Testis (tissue), 2 donors: ENCODE measurements at regions not wholly inside any gene's neighbourhood (a gene's known extent, or its start where the extent isn't known, plus 50 kb on each side); places are given as distances from the start of the nearest gene placed in this dataset.

ENCODE experiments used
- DNase-seq: peaks from one replicate; pipeline ENCODE4 v3.0.0-alpha.2; 2019
- H3K27ac ChIP-seq, 2 donors: fragments of 200-600 bp; sonication (generic); one replicate each; pipeline ENCODE4 v1.5.1; 2019
- H3K27me3 ChIP-seq: fragments of 200-600 bp; sonication (generic); one replicate; pipeline ENCODE4 v1.5.1; 2019
- H3K36me3 ChIP-seq: fragments of 200-600 bp; sonication (generic); one replicate; pipeline ENCODE4 v1.5.1; 2017; ENCODE audit warnings: low read depth; ENCODE audit errors: missing control alignments
- H3K4me1 ChIP-seq: fragments of 200-600 bp; sonication (generic); one replicate; pipeline ENCODE4 v1.5.1; 2019
- H3K4me3 ChIP-seq, 2 donors: fragments of 200-600 bp; sonication (generic); one replicate each; pipeline ENCODE4 v1.5.1; 2017 to 2019
- H3K9me3 ChIP-seq: fragments of 200-600 bp; sonication (generic); one replicate; pipeline ENCODE4 v1.5.1; 2017
- POLR2A ChIP-seq: fragments of 450-650 bp; IDR thresholded peaks from one replicate; pipeline ENCODE4 v1.6.1; 2017; ENCODE audit warnings: antibody characterized with exemption, mild to moderate bottlenecking, moderate library complexity
- WGBS, 2 donors: methylation state at CpG; one replicate each; pipeline ENCODE4 v1.1.5; 2018; 5-methylcytosine and 5-hydroxymethylcytosine counted together
- intact Hi-C: fragments of 100-400 bp; cut with DNase I; formaldehyde crosslinking; loops from one replicate; pipeline ENCODE4 v1.15.1; 2023; ENCODE audit warnings: low total_unique reads
- TF ChIP-seq, protein P1 (sequence below), 3 experiments: fragments of 450-650 bp in 2 of 3; fragments of 200-600 bp in 1 of 3; sonication (generic) in 1 of 3; IDR thresholded peaks; one replicate each; pipeline ENCODE4 v1.5.1; 2016 to 2019; ENCODE audit warnings: antibody characterized with exemption in 3 of 3, mild to moderate bottlenecking in 2 of 3, moderate library complexity in 1 of 3

GRCh38 chr2:30346471-30347169 is 100.4 kb upstream of the LCLAT1 start:
- peak overlapping the region in 1 of 2 donors; percentile 52 for H3K27ac ChIP-seq
- DNase-seq, result peak; percentile 62

DNA sequence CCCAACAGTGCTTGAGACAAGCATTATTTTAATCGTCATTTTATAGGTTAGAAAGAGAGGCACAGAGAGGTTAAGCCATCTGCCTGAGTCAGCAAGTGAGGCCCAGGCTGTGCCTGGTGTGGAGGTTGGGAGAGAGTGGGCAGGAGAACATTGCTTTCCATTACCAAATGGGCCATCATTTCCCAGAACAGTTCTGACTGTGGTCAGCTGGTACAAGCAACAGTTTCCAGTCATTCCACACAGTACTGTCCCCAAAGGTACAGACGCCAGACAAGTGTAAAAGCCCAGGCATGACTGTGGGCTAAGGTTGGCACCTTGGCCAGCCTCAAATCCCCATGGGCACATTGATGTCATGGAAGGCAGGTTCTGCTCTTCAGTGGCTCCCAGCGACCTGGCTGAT is 98.2 kb upstream of the LCLAT1 start:
- Histone ChIP-seq H3K4me3 (no peak overlapping the region), H3K4me1 (no peaks in the 10 kb centered on the region), H3K36me3 (no peaks in the 10 kb centered on the region), H3K9me3 (no peaks in the 10 kb centered on the region), H3K27me3 (no peaks in the 10 kb centered on the region), H3K27ac (no peak overlapping the region)
- intact Hi-C loops, result no loop called here
- TF ChIP-seq POLR2A, result no peak
- TF ChIP-seq, protein P1, sequence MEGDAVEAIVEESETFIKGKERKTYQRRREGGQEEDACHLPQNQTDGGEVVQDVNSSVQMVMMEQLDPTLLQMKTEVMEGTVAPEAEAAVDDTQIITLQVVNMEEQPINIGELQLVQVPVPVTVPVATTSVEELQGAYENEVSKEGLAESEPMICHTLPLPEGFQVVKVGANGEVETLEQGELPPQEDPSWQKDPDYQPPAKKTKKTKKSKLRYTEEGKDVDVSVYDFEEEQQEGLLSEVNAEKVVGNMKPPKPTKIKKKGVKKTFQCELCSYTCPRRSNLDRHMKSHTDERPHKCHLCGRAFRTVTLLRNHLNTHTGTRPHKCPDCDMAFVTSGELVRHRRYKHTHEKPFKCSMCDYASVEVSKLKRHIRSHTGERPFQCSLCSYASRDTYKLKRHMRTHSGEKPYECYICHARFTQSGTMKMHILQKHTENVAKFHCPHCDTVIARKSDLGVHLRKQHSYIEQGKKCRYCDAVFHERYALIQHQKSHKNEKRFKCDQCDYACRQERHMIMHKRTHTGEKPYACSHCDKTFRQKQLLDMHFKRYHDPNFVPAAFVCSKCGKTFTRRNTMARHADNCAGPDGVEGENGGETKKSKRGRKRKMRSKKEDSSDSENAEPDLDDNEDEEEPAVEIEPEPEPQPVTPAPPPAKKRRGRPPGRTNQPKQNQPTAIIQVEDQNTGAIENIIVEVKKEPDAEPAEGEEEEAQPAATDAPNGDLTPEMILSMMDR (IDR thresholded peaks at IDR 0.05), result no peak
- WGBS, 2 donors, result 91 to 94% methylated on average over 3 of the region's 3 CpGs
- DNase-seq, result no peak

More at GRCh38 chr2:30346471-30347169, 100.4 kb upstream of the LCLAT1 start:
- 21 to 35% methylated on average over 21 of the region's 21 CpGs for WGBS, 2 donors
- H3K36me3 ChIP-seq, result no peaks in the 10 kb centered on the region
- H3K9me3 ChIP-seq, result no peaks in the 10 kb centered on the region
- no peaks in the 10 kb centered on the region for H3K4me1 ChIP-seq
- TF ChIP-seq, protein P1 (IDR thresholded peaks at IDR 0.05), result no peak
- no peak for TF ChIP-seq POLR2A
- no peaks in the 10 kb centered on the region for H3K27me3 ChIP-seq
- intact Hi-C loops, result no loop called here
- H3K4me3 ChIP-seq, result peak overlapping the region in 1 of 2 donors; percentile 20

- H3K4me3 ChIP-seq, result no peak overlapping the region
- TF ChIP-seq, protein P1 (IDR thresholded peaks at IDR 0.05), result no peak
- no peak overlapping the region for H3K27ac ChIP-seq
- no peaks in the 10 kb centered on the region for H3K36me3 ChIP-seq
- WGBS, 2 donors, result 76 to 79% methylated on average over 7 of the region's 7 CpGs
- H3K4me1 ChIP-seq, result no peaks in the 10 kb centered on the region
- no peaks in the 10 kb centered on the region for H3K9me3 ChIP-seq
- DNase-seq, result no peak
- H3K27me3 ChIP-seq, result no peaks in the 10 kb centered on the region
- intact Hi-C loops, result no loop called here
Observed at GRCh38 chr2:30349691-30350090, 97.4 kb upstream of the LCLAT1 start.

DNA sequence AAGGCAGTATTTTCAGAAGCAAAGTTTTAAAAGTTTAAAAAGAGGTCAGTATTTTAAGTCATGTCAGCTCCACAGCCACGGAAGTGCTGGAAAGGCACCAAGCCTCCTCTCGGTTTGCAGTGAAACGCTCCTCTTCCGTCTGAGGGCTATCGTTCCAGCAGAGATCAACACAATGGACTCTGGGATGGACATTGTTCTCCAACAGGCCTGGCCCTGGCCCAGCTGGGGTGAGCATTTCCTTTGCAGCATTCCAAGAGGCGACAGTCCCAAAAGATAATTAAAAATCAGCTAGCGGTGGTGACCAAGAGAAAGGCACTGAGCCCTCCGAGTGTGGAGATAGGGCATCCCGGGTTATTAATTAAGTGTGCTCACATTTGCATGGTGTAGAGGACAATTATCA is 95.9 kb upstream of the LCLAT1 start:
- no peaks in the 10 kb centered on the region for H3K27me3 ChIP-seq
- TF ChIP-seq, protein P1 (IDR thresholded peaks at IDR 0.05), result no peak
- TF ChIP-seq POLR2A, result no peak
- no peaks in the 10 kb centered on the region for H3K9me3 ChIP-seq
- no peak overlapping the region for H3K27ac ChIP-seq
- WGBS, 2 donors, result 59 to 68% methylated on average over 9 of the region's 9 CpGs
- no peaks in the 10 kb centered on the region for H3K36me3 ChIP-seq
- no peak overlapping the region for H3K4me3 ChIP-seq
- intact Hi-C loops, result no loop called here
- no peaks in the 10 kb centered on the region for H3K4me1 ChIP-seq
- DNase-seq, result no peak

- intact Hi-C loops, result no loop called here
- no peak overlapping the region for H3K27ac ChIP-seq
- TF ChIP-seq, protein P1 (IDR thresholded peaks at IDR 0.05), result no peak
- no peak for TF ChIP-seq POLR2A
- H3K36me3 ChIP-seq, result no peaks in the 10 kb centered on the region
- no peaks in the 10 kb centered on the region for H3K27me3 ChIP-seq
- WGBS, 2 donors, result 83 to 92% methylated on average over 2 to 3 of the region's 3 CpGs
- H3K4me3 ChIP-seq, result no peak overlapping the region
- H3K4me1 ChIP-seq, result no peaks in the 10 kb centered on the region
- no peaks in the 10 kb centered on the region for H3K9me3 ChIP-seq
- DNase-seq, result no peak
Observed at GRCh38 chr2:30351949-30352348, 95.1 kb upstream of the LCLAT1 start.
